Colonic mucosa (tissue), 4 donors: ENCODE measurements at regions not wholly inside any gene's neighbourhood (a gene's known extent, or its start where the extent isn't known, plus 50 kb on each side); places are given as distances from the start of the nearest gene placed in this dataset.
"Not testable (repeated sequence)": the region's sequence is repeated elsewhere in the genome, so short reads cannot be mapped to it uniquely, and the experiment has no call there.

Source experiments
- DNase-seq: peaks from one replicate; pipeline ENCODE4 v3.0.0-alpha.2; 2020
- H3K27ac ChIP-seq: fragments of 200-600 bp; one replicate; pipeline ENCODE4 v1.8.0; 2021
- H3K27me3 ChIP-seq: fragments of 200-600 bp; one replicate; pipeline ENCODE4 v1.8.0; 2021
- H3K36me3 ChIP-seq: fragments of 200-600 bp; one replicate; pipeline ENCODE4 v1.8.0; 2021
- H3K4me1 ChIP-seq: fragments of 200-600 bp; one replicate; pipeline ENCODE4 v1.8.0; 2021; ENCODE audit warnings: mild to moderate bottlenecking
- H3K4me3 ChIP-seq: fragments of 200-600 bp; one replicate; pipeline ENCODE4 v1.8.0; 2021
- H3K9ac ChIP-seq, 2 donors: one replicate each; pipeline ENCODE4 v1.7.0; 2013; ENCODE audit warnings: control low read depth in 2 of 2, low read depth in 2 of 2, low read length in 2 of 2
- H3K9me3 ChIP-seq: fragments of 200-600 bp; one replicate; pipeline ENCODE4 v1.8.0; 2021
- intact Hi-C: fragments of 100-400 bp; cut with DNase I; formaldehyde crosslinking; loops from one replicate; pipeline ENCODE4 v1.14.1; 2022
- TF ChIP-seq, protein P1 (sequence below): fragments of 200-600 bp; IDR thresholded peaks from one replicate; pipeline ENCODE4 v1.8.0; 2022; ENCODE audit warnings: antibody characterized with exemption, mild to moderate bottlenecking
- donor health status: healthy.
- donor health status: DM: no; HTN: no; CAD: no.
- donor health status: DM: no; HTN: no; CAD: no.

- H3K4me1 ChIP-seq: no peaks in the 10 kb centered on the region
- no peak overlapping the region for H3K27ac ChIP-seq
- no peaks in the 10 kb centered on the region for H3K27me3 ChIP-seq
- TF ChIP-seq, protein P1, sequence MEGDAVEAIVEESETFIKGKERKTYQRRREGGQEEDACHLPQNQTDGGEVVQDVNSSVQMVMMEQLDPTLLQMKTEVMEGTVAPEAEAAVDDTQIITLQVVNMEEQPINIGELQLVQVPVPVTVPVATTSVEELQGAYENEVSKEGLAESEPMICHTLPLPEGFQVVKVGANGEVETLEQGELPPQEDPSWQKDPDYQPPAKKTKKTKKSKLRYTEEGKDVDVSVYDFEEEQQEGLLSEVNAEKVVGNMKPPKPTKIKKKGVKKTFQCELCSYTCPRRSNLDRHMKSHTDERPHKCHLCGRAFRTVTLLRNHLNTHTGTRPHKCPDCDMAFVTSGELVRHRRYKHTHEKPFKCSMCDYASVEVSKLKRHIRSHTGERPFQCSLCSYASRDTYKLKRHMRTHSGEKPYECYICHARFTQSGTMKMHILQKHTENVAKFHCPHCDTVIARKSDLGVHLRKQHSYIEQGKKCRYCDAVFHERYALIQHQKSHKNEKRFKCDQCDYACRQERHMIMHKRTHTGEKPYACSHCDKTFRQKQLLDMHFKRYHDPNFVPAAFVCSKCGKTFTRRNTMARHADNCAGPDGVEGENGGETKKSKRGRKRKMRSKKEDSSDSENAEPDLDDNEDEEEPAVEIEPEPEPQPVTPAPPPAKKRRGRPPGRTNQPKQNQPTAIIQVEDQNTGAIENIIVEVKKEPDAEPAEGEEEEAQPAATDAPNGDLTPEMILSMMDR: no peak
- intact Hi-C loops: no loop called here
- no peak for DNase-seq
- no peaks in the 10 kb centered on the region for H3K36me3 ChIP-seq
- no peak overlapping the region for H3K4me3 ChIP-seq
- no peaks in the 10 kb centered on the region for H3K9me3 ChIP-seq
- H3K9ac ChIP-seq: no peak overlapping the region
Measured at GRCh38 chr6:74000666-74001490, 304.9 kb downstream of the CD109 start.

- H3K36me3 ChIP-seq, H3K27me3 ChIP-seq, H3K4me1 ChIP-seq, H3K9ac ChIP-seq, DNase-seq, H3K27ac ChIP-seq, intact Hi-C loops, H3K9me3 ChIP-seq, H3K4me3 ChIP-seq: not testable (repeated sequence)
Measured at GRCh38 chr6:73990609-73991238, 294.7 kb downstream of the CD109 start.

GRCh38 chr6:73989428-73989827 lies 293.4 kb downstream of the CD109 start:
- Histone ChIP-seq H3K9me3 (no peaks in the 10 kb centered on the region), H3K4me3 (no peak overlapping the region), H3K36me3 (no peaks in the 10 kb centered on the region), H3K27me3 (no peaks in the 10 kb centered on the region), H3K4me1 (no peaks in the 10 kb centered on the region), H3K9ac (no peak overlapping the region), H3K27ac (no peak overlapping the region)
- TF ChIP-seq, protein P1: no peak
- intact Hi-C loops: no loop called here
- no peak for DNase-seq

DNA sequence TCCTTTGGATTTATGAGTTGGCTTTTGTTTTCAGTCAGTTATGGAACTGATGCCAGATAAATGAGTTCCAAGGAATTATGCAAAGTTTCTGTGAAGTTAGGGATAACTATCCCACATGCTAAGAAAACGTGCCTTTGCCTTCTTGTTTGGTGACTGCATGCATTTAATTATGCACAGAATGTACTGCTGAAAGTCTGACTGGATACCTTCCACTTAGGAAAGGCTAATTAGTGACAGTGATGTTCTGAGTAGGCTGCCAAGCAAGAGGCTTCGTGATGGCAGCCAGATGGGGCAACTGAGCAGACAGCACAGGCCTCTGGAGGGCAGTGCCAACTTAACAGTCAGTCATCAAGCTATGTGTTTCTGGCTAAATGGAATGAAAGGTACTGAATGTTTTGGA lies 289.9 kb downstream of the CD109 start:
- no peaks in the 10 kb centered on the region for H3K27me3 ChIP-seq
- no peaks in the 10 kb centered on the region for H3K9me3 ChIP-seq
- H3K4me3 ChIP-seq: no peak overlapping the region
- H3K9ac ChIP-seq: no peak overlapping the region
- H3K4me1 ChIP-seq: no peaks in the 10 kb centered on the region
- no peak for DNase-seq
- TF ChIP-seq, protein P1: no peak
- intact Hi-C loops: no loop called here
- no peaks in the 10 kb centered on the region for H3K36me3 ChIP-seq
- no peak overlapping the region for H3K27ac ChIP-seq

- Histone ChIP-seq H3K36me3 (no peaks in the 10 kb centered on the region), H3K4me1 (no peaks in the 10 kb centered on the region), H3K9ac (no peak overlapping the region), H3K27ac (no peak overlapping the region), H3K4me3 (no peak overlapping the region), H3K27me3 (no peaks in the 10 kb centered on the region), H3K9me3 (no peaks in the 10 kb centered on the region)
- TF ChIP-seq, protein P1: no peak
- DNase-seq: no peak
- intact Hi-C loops: no loop called here
Measured at GRCh38 chr6:73984571-73985210, 288.7 kb downstream of the CD109 start.

GRCh38 chr6:73983367-73983766 lies 287.4 kb downstream of the CD109 start:
- no peaks in the 10 kb centered on the region for H3K9me3 ChIP-seq

More at GRCh38 chr6:73983367-73983766, 287.4 kb downstream of the CD109 start:
- Histone ChIP-seq H3K9ac (no peak overlapping the region), H3K27me3 (no peaks in the 10 kb centered on the region), H3K4me3 (no peak overlapping the region), H3K27ac (no peak overlapping the region), H3K36me3 (no peaks in the 10 kb centered on the region), H3K4me1 (no peaks in the 10 kb centered on the region)
- intact Hi-C loops: no loop called here
- TF ChIP-seq, protein P1: no peak
- DNase-seq: no peak
